Spleen (tissue), 7 donors: ENCODE measurements at regions not wholly inside any gene's neighbourhood (a gene's known extent, or its start where the extent isn't known, plus 50 kb on each side); places are given as distances from the start of the nearest gene placed in this dataset.
"Not testable (repeated sequence)": the region's sequence is repeated elsewhere in the genome, so short reads cannot be mapped to it uniquely, and the experiment has no call there.

ENCODE experiments used
- CTCF ChIP-seq, 11 experiments: fragments of 200-600 bp in 7 of 11; fragments of 450-650 bp in 4 of 11; sonication (generic) in 4 of 11; IDR thresholded peaks in 8 of 11; conservative IDR thresholded peaks in 3 of 11; 1 replicate in 7 of 11; 2 replicates in 4 of 11; pipeline versions ENCODE4 v1.4.0 to v1.8.0; 2016 to 2021; ENCODE audit warnings: antibody characterized with exemption in 11 of 11, inconsistent platforms in 4 of 11, mild to moderate bottlenecking in 1 of 11
- POLR2A ChIP-seq, 3 donors: fragments of 450-650 bp; IDR thresholded peaks; one replicate each; pipeline ENCODE4 v1.5.1; 2017; ENCODE audit warnings: antibody characterized with exemption in 3 of 3, mild to moderate bottlenecking in 1 of 3
- donor health status: DM: no; HTN: no; CAD: no; lungs with moderate emphysema.
- donor health status: DM: no; HTN: no; CAD: no.
- donor health status: DM: no; HTN: no; CAD: no.

GRCh38 chr10:30131369-30131768, 72.0 kb upstream of the JCAD start:
- not testable (repeated sequence) for TF ChIP-seq CTCF (IDR thresholded peaks at IDR 0.05 in 8 of 11, conservative IDR thresholded peaks at IDR 0.05 in 3 of 11); POLR2A (IDR thresholded peaks at IDR 0.05)
